ENCODE measurements at regions not wholly inside any gene's neighbourhood (a gene's known extent, or its start where the extent isn't known, plus 50 kb on each side); places are given as distances from the start of the nearest gene placed in this dataset.

DNA sequence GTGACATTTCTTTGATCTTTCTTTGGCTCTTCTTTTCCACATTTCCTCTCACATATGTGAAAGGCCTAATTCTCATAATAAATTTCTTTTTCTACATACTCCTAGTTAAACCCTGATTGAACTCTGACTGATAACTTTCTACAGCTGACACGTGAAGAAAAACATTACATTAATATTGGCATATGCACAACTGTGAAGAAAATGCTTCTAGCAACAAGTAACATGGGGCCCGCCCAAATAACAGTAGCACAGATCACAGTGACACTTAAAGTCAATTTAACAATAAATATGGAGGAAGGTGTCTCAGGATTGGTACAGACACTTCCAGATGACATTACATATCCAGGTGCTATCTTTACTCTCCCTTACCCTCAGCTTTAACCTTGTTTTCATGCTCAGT is 317.6 kb upstream of the ZNF385D start (continued):
- TF ChIP-seq YY1 (IDR thresholded peaks at IDR 0.05; ENCODE audit: borderline replicate concordance in 1 of 3, control insufficient read depth in 1 of 3, extremely low read depth in 1 of 3, insufficient read depth in 3 of 3, insufficient read length in 1 of 3, insufficient replicate concordance in 2 of 3, low read depth in 1 of 3, low read length in 2 of 3) (no peak), HMGN3 (IDR thresholded peaks at IDR 0.05; ENCODE audit: borderline replicate concordance, extremely low read depth, insufficient read length, low read depth, low read length) (no peak), PTTG1 (tag; IDR thresholded peaks at IDR 0.05; ENCODE audit: low read depth) (no peak)
- TF ChIP-seq, protein P1, sequence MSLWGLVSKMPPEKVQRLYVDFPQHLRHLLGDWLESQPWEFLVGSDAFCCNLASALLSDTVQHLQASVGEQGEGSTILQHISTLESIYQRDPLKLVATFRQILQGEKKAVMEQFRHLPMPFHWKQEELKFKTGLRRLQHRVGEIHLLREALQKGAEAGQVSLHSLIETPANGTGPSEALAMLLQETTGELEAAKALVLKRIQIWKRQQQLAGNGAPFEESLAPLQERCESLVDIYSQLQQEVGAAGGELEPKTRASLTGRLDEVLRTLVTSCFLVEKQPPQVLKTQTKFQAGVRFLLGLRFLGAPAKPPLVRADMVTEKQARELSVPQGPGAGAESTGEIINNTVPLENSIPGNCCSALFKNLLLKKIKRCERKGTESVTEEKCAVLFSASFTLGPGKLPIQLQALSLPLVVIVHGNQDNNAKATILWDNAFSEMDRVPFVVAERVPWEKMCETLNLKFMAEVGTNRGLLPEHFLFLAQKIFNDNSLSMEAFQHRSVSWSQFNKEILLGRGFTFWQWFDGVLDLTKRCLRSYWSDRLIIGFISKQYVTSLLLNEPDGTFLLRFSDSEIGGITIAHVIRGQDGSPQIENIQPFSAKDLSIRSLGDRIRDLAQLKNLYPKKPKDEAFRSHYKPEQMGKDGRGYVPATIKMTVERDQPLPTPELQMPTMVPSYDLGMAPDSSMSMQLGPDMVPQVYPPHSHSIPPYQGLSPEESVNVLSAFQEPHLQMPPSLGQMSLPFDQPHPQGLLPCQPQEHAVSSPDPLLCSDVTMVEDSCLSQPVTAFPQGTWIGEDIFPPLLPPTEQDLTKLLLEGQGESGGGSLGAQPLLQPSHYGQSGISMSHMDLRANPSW (CRISPR knock-in tag; IDR thresholded peaks at IDR 0.05), result no peak

DNA sequence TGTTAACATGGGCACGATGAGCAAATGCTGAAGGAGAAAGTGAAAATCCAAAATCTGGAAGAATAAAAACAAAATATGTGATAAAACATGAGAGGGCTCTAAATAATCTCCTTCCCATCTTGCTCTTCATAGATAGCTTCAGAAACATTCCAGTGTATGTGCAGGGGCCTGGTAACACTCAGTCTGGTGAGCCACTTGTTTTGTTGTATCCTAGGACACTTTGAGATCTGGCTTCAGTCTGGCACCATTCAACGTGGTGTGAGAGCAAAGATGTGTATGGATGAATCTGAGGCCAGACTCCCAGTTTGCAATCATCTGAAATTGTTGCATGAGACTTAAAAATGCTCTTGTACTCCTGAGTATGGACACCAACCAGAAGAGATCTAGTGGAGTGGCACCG is 337.2 kb upstream of the ZNF385D start:
- Histone ChIP-seq H3K79me2 (ENCODE audit: control insufficient read depth, insufficient read depth, low read length) (no peaks in the 10 kb centered on the region), H3K9me1 (ENCODE audit: control insufficient read depth, insufficient read depth, low read length) (no peaks in the 10 kb centered on the region), H3K27ac (ENCODE audit: extremely low read depth, low read depth, low read length) (no peak overlapping the region), H2AFZ (ENCODE audit: low read depth, low read length) (no peak overlapping the region), H3K9ac (ENCODE audit: insufficient read depth in 1 of 2, low read depth in 2 of 2, low read length in 2 of 2) (no peak overlapping the region), H3K36me3 (ENCODE audit: control insufficient read depth, insufficient read depth, low read length) (no peaks in the 10 kb centered on the region), H3K27me3 (ENCODE audit: control insufficient read depth in 2 of 2, insufficient read depth in 2 of 2, low read length in 2 of 2) (no peaks in the 10 kb centered on the region), H3K4me2 (ENCODE audit: insufficient read depth, low read length) (no peak overlapping the region), H3K4me1 (replicated peaks in 1 of 2; ENCODE audit: control insufficient read depth in 2 of 2, insufficient read depth in 2 of 2, low read length in 2 of 2) (no peaks in the 10 kb centered on the region), H3K9me3 (replicated peaks; ENCODE audit: control insufficient read depth, insufficient read depth, low read depth, low read length) (peaks cover 1% of the 10 kb centered on the region; the same call in 1 of the 2 replicates), H4K20me1 (replicated peaks; ENCODE audit: control insufficient read depth, insufficient read depth, low read length) (no peaks in the 10 kb centered on the region), H3K4me3 (no peak overlapping the region)
- ATAC-seq, result no peak
- 2% methylated on average over 3 of the region's 3 CpGs for WGBS (ENCODE audit: insufficient coverage, low coverage, missing lambda C conversion rate)
- ChIA-PET CTCF (ENCODE audit: low intra/inter-chr PET ratio) (no interaction called here), POLR2A (no interaction called here)
- DNase-seq (ENCODE audit: extremely low read depth in 1 of 4, low spot score in 3 of 4), result no peak
- FAIRE-seq, result no peak
- in situ Hi-C loops (cut with MboI), result no loop called here
- no TSS peak for BruUV-seq (replicated peaks)
- intact Hi-C loops (cut with micrococcal nuclease), result no loop called here
- TF ChIP-seq GABPB2 (CRISPR knock-in tag; conservative IDR thresholded peaks at IDR 0.05) (no peak), XRCC4 (IDR thresholded peaks at IDR 0.05; ENCODE audit: extremely low read depth, insufficient read depth, insufficient read length) (no peak), NFE2L1 (tag; IDR thresholded peaks at IDR 0.05; ENCODE audit: borderline replicate concordance, low read depth) (no peak), MAFK (IDR thresholded peaks at IDR 0.05; ENCODE audit: low read length) (no peak), HDAC3 (IDR thresholded peaks at IDR 0.05; ENCODE audit: borderline replicate concordance, partially characterized antibody) (no peak), ARID1B (IDR thresholded peaks at IDR 0.05) (no peak), HNRNPLL (IDR thresholded peaks at IDR 0.05; ENCODE audit: low read depth, low read length, poor library complexity, severe bottlenecking) (no peak), HDAC8 (tag; IDR thresholded peaks at IDR 0.05) (no peak), HIVEP1 (CRISPR knock-in tag; IDR thresholded peaks at IDR 0.05) (no peak), KLF13 (tag; IDR thresholded peaks at IDR 0.05; ENCODE audit: borderline replicate concordance, low read depth) (no peak), ETV5 (CRISPR knock-in tag; IDR thresholded peaks at IDR 0.05; ENCODE audit: low read depth) (no peak), CTBP1 (IDR thresholded peaks at IDR 0.05; ENCODE audit: borderline replicate concordance) (no peak)
- TF ChIP-seq, protein P2, sequence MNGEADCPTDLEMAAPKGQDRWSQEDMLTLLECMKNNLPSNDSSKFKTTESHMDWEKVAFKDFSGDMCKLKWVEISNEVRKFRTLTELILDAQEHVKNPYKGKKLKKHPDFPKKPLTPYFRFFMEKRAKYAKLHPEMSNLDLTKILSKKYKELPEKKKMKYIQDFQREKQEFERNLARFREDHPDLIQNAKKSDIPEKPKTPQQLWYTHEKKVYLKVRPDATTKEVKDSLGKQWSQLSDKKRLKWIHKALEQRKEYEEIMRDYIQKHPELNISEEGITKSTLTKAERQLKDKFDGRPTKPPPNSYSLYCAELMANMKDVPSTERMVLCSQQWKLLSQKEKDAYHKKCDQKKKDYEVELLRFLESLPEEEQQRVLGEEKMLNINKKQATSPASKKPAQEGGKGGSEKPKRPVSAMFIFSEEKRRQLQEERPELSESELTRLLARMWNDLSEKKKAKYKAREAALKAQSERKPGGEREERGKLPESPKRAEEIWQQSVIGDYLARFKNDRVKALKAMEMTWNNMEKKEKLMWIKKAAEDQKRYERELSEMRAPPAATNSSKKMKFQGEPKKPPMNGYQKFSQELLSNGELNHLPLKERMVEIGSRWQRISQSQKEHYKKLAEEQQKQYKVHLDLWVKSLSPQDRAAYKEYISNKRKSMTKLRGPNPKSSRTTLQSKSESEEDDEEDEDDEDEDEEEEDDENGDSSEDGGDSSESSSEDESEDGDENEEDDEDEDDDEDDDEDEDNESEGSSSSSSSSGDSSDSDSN (IDR thresholded peaks at IDR 0.05; ENCODE audit: borderline replicate concordance in 1 of 2, low read depth in 2 of 2, low read length in 2 of 2), result no peak
